ENCODE measurements at regions not wholly inside any gene's neighbourhood (a gene's known extent, or its start where the extent isn't known, plus 50 kb on each side); places are given as distances from the start of the nearest gene placed in this dataset.
"Not testable (repeated sequence)": the region's sequence is repeated elsewhere in the genome, so short reads cannot be mapped to it uniquely, and the experiment has no call there.

GRCh38 chr14:30345511-30345910 lies 213.4 kb upstream of the G2E3 start:
- ChIA-PET POLR2A (interaction anchor here (0.7 kb wide), 1 partner anchor 791 kb away, joined by 4 read pairs; no protein-coding TSS in a partner anchor), CTCF (interaction anchor here (0.7 to 0.8 kb wide), 2 partner anchors 174 to 1605 kb away, joined by 3 to 4 read pairs; no protein-coding TSS in a partner anchor)
- DNase-seq (no peak), ATAC-seq (no peak)
- Mint-ChIP-seq H3K4me3 (no peak overlapping the region), H3K9me3 (ENCODE audit: insufficient read depth) (no peaks in the 10 kb centered on the region), H3K27ac (no peak overlapping the region), H3K36me3 (ENCODE audit: low read depth) (no peaks in the 10 kb centered on the region), H3K27me3 (ENCODE audit: low read depth) (peaks cover 5% of the 10 kb centered on the region), H3K4me1 (ENCODE audit: low read depth) (no peaks in the 10 kb centered on the region)

GRCh38 chr14:30348445-30348844 lies 210.5 kb upstream of the G2E3 start:
- CTCF ChIA-PET: no interaction called here
- Mint-ChIP-seq H3K4me1 (ENCODE audit: low read depth) (no peaks in the 10 kb centered on the region), H3K9me3 (ENCODE audit: insufficient read depth) (no peaks in the 10 kb centered on the region), H3K36me3 (ENCODE audit: low read depth) (no peaks in the 10 kb centered on the region), H3K4me3 (no peak overlapping the region), H3K27me3 (ENCODE audit: low read depth) (peaks cover 5% of the 10 kb centered on the region), H3K27ac (no peak overlapping the region)
- ATAC-seq: no peak
- POLR2A ChIA-PET: no interaction called here
- no peak for DNase-seq

- no peak overlapping the region for H3K4me3 Mint-ChIP-seq
- ChIA-PET CTCF (no interaction called here), POLR2A (no interaction called here)
- no peaks in the 10 kb centered on the region for H3K36me3 Mint-ChIP-seq (ENCODE audit: low read depth)
- H3K27me3 Mint-ChIP-seq (ENCODE audit: low read depth): peaks cover 5% of the 10 kb centered on the region
- no peak for DNase-seq
- no peak overlapping the region for H3K27ac Mint-ChIP-seq
- no peak for ATAC-seq
- H3K9me3 Mint-ChIP-seq (ENCODE audit: insufficient read depth): no peaks in the 10 kb centered on the region
- no peaks in the 10 kb centered on the region for H3K4me1 Mint-ChIP-seq (ENCODE audit: low read depth)
Observed at GRCh38 chr14:30349520-30349919, 209.4 kb upstream of the G2E3 start.

- CTCF ChIA-PET: no interaction called here
- Mint-ChIP-seq H3K27ac (no peak overlapping the region), H3K27me3 (ENCODE audit: low read depth) (peaks cover 2% of the 10 kb centered on the region), H3K4me3 (no peak overlapping the region), H3K4me1 (ENCODE audit: low read depth) (peaks cover 3% of the 10 kb centered on the region), H3K9me3 (ENCODE audit: insufficient read depth) (no peaks in the 10 kb centered on the region), H3K36me3 (ENCODE audit: low read depth) (no peaks in the 10 kb centered on the region)
- no peak for ATAC-seq
- POLR2A ChIA-PET: no interaction called here
- DNase-seq: no peak
Observed at GRCh38 chr14:30354439-30354838, 204.5 kb upstream of the G2E3 start.

GRCh38 chr14:30355431-30355913 lies 203.5 kb upstream of the G2E3 start:
- ATAC-seq (no peak), DNase-seq (no peak)
- no peaks in the 10 kb centered on the region for H3K9me3 Mint-ChIP-seq (ENCODE audit: insufficient read depth)
- no peak overlapping the region for H3K4me3 Mint-ChIP-seq
- no peak overlapping the region for H3K27ac Mint-ChIP-seq
- H3K27me3 Mint-ChIP-seq (ENCODE audit: low read depth): peaks cover under 1% of the 10 kb centered on the region
- H3K36me3 Mint-ChIP-seq (ENCODE audit: low read depth): no peaks in the 10 kb centered on the region
- POLR2A ChIA-PET: no interaction called here
- H3K4me1 Mint-ChIP-seq (ENCODE audit: low read depth): peaks cover 3% of the 10 kb centered on the region
- CTCF ChIA-PET: interaction anchor here (1.1 to 1.5 kb wide), 2 partner anchors 20 to 85 kb away, joined by 3 to 5 read pairs; no protein-coding TSS in a partner anchor

- Mint-ChIP-seq H3K27me3 (ENCODE audit: low read depth) (no peaks in the 10 kb centered on the region), H3K27ac (no peak overlapping the region), H3K4me1 (ENCODE audit: low read depth) (peaks cover 3% of the 10 kb centered on the region), H3K4me3 (no peak overlapping the region), H3K36me3 (ENCODE audit: low read depth) (no peaks in the 10 kb centered on the region), H3K9me3 (ENCODE audit: insufficient read depth) (no peaks in the 10 kb centered on the region)
- ChIA-PET POLR2A (no interaction called here), CTCF (interaction anchor here (1.5 kb wide), 1 partner anchor 19 kb away, joined by 5 read pairs; no protein-coding TSS in a partner anchor)
- DNase-seq (no peak), ATAC-seq (no peak)
Observed at GRCh38 chr14:30356438-30357202, 202.3 kb upstream of the G2E3 start.

GRCh38 chr14:30357791-30358190 lies 201.2 kb upstream of the G2E3 start:
- no peak for ATAC-seq

GRCh38 chr14:30362369-30363218 lies 196.4 kb upstream of the G2E3 start:
- DNase-seq (no peak), ATAC-seq (no peak)
- no peak overlapping the region for H3K27ac Mint-ChIP-seq
- no peaks in the 10 kb centered on the region for H3K27me3 Mint-ChIP-seq (ENCODE audit: low read depth)
- ChIA-PET CTCF (no interaction called here), POLR2A (no interaction called here)
- no peaks in the 10 kb centered on the region for H3K4me1 Mint-ChIP-seq (ENCODE audit: low read depth)
- no peaks in the 10 kb centered on the region for H3K36me3 Mint-ChIP-seq (ENCODE audit: low read depth)
- H3K9me3 Mint-ChIP-seq (ENCODE audit: insufficient read depth): peaks cover 3% of the 10 kb centered on the region
- H3K4me3 Mint-ChIP-seq: no peak overlapping the region

More at GRCh38 chr14:30357791-30358190, 201.2 kb upstream of the G2E3 start:
- Mint-ChIP-seq H3K4me3 (no peak overlapping the region), H3K27me3 (ENCODE audit: low read depth) (no peaks in the 10 kb centered on the region), H3K27ac (no peak overlapping the region), H3K4me1 (ENCODE audit: low read depth) (peaks cover 3% of the 10 kb centered on the region), H3K9me3 (ENCODE audit: insufficient read depth) (no peaks in the 10 kb centered on the region), H3K36me3 (ENCODE audit: low read depth) (no peaks in the 10 kb centered on the region)
- ChIA-PET POLR2A (no interaction called here), CTCF (no interaction called here)
- no peak for DNase-seq

GRCh38 chr14:30363219-30363880 lies 195.6 kb upstream of the G2E3 start:
- H3K4me3 Mint-ChIP-seq; ATAC-seq; DNase-seq; H3K4me1 Mint-ChIP-seq (ENCODE audit: low read depth); CTCF ChIA-PET; H3K9me3 Mint-ChIP-seq (ENCODE audit: insufficient read depth); H3K27me3 Mint-ChIP-seq (ENCODE audit: low read depth); H3K27ac Mint-ChIP-seq; H3K36me3 Mint-ChIP-seq (ENCODE audit: low read depth); POLR2A ChIA-PET: not testable (repeated sequence)

- CTCF ChIA-PET: no interaction called here
- Mint-ChIP-seq H3K36me3 (ENCODE audit: low read depth) (no peaks in the 10 kb centered on the region), H3K4me1 (ENCODE audit: low read depth) (no peaks in the 10 kb centered on the region), H3K9me3 (ENCODE audit: insufficient read depth) (no peaks in the 10 kb centered on the region), H3K27ac (no peak overlapping the region), H3K4me3 (no peak overlapping the region), H3K27me3 (ENCODE audit: low read depth) (no peaks in the 10 kb centered on the region)
- POLR2A ChIA-PET: no interaction called here
- ATAC-seq (no peak), DNase-seq (no peak)
Observed at GRCh38 chr14:30369502-30370180, 189.3 kb upstream of the G2E3 start.

GRCh38 chr14:30373053-30373452 lies 185.9 kb upstream of the G2E3 start:
- no peaks in the 10 kb centered on the region for H3K27me3 Mint-ChIP-seq (ENCODE audit: low read depth)
- POLR2A ChIA-PET: no interaction called here
- no peaks in the 10 kb centered on the region for H3K36me3 Mint-ChIP-seq (ENCODE audit: low read depth)
- ATAC-seq: no peak
- no peaks in the 10 kb centered on the region for H3K9me3 Mint-ChIP-seq (ENCODE audit: insufficient read depth)
- no peaks in the 10 kb centered on the region for H3K4me1 Mint-ChIP-seq (ENCODE audit: low read depth)
- H3K27ac Mint-ChIP-seq: no peak overlapping the region
- H3K4me3 Mint-ChIP-seq: no peak overlapping the region
- CTCF ChIA-PET: interaction anchor here (4.9 kb wide), 1 partner anchor 148 kb away, joined by 46 read pairs; no protein-coding TSS in a partner anchor
- DNase-seq: no peak

Data from activated CD8-positive, alpha-beta T cell treated with anti-CD3 and anti-CD28 coated beads, Interleukin-2, amount 10 ng/mL, durations not matched to agents 7 days and 5 days (primary cell).